ENCODE measurements at regions not wholly inside any gene's neighbourhood (a gene's known extent, or its start where the extent isn't known, plus 50 kb on each side); places are given as distances from the start of the nearest gene placed in this dataset.

DNA sequence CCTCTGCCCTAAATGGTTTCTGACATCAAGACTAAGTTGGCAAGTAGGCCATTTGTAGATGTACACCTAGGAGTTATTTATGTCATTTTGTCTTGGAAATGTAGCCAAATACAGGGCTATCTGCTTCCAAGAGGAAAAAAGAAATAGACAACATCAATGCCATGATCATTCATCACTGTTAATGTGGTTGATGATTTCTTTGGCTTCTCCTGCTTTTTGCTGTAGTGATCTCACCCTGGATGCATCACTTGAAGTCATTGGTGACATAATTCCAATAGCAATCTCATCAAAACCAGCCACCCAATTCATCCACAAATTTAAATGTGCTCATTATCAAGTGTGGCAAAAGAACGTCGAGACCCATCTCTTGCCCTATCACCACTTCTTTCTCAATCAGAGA is 222.6 kb upstream of the PPARGC1A start:
- TF ChIP-seq, protein P1, sequence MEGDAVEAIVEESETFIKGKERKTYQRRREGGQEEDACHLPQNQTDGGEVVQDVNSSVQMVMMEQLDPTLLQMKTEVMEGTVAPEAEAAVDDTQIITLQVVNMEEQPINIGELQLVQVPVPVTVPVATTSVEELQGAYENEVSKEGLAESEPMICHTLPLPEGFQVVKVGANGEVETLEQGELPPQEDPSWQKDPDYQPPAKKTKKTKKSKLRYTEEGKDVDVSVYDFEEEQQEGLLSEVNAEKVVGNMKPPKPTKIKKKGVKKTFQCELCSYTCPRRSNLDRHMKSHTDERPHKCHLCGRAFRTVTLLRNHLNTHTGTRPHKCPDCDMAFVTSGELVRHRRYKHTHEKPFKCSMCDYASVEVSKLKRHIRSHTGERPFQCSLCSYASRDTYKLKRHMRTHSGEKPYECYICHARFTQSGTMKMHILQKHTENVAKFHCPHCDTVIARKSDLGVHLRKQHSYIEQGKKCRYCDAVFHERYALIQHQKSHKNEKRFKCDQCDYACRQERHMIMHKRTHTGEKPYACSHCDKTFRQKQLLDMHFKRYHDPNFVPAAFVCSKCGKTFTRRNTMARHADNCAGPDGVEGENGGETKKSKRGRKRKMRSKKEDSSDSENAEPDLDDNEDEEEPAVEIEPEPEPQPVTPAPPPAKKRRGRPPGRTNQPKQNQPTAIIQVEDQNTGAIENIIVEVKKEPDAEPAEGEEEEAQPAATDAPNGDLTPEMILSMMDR (IDR thresholded peaks at IDR 0.05; ENCODE audit: control extremely low read depth in 1 of 3, insufficient read depth in 1 of 3, low read depth in 1 of 3, low read length in 3 of 3): no peak
- TF ChIP-seq EZH2 (IDR thresholded peaks at IDR 0.05; ENCODE audit: low read depth, low read length, severe bottlenecking) (no peak), SUZ12 (IDR thresholded peaks at IDR 0.05; ENCODE audit: low read length) (no peak), POLR2AphosphoS5 (IDR thresholded peaks at IDR 0.05; ENCODE audit: low read depth, low read length) (no peak), CREB1 (IDR thresholded peaks at IDR 0.05) (no peak), POU5F1 (IDR thresholded peaks at IDR 0.05; ENCODE audit: low read depth, low read length) (no peak), POLR2A (IDR thresholded peaks at IDR 0.05; ENCODE audit: control extremely low read depth in 1 of 2, low read depth in 2 of 2, low read length in 2 of 2) (no peak), EGR1 (IDR thresholded peaks at IDR 0.05; ENCODE audit: borderline replicate concordance, low read depth, low read length) (no peak), GABPA (IDR thresholded peaks at IDR 0.05; ENCODE audit: borderline replicate concordance, insufficient read depth, low read length) (no peak), SIRT6 (IDR thresholded peaks at IDR 0.05; ENCODE audit: low read length) (no peak), JUN (IDR thresholded peaks at IDR 0.05; ENCODE audit: low read depth, low read length) (no peak)
- TF ChIP-seq, protein P2, sequence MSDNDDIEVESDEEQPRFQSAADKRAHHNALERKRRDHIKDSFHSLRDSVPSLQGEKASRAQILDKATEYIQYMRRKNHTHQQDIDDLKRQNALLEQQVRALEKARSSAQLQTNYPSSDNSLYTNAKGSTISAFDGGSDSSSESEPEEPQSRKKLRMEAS (IDR thresholded peaks at IDR 0.05): no peak
